IPS-11a (cell line): ENCODE measurements at regions not wholly inside any gene's neighbourhood (a gene's known extent, or its start where the extent isn't known, plus 50 kb on each side); places are given as distances from the start of the nearest gene placed in this dataset.
"Not testable (repeated sequence)": the region's sequence is repeated elsewhere in the genome, so short reads cannot be mapped to it uniquely, and the experiment has no call there.

ENCODE experiments used
- H3K4me3 ChIP-seq: one replicate; pipeline ENCODE4 v1.5.1; 2013; ENCODE audit warnings: low read depth, low read length, control low read depth

- no peak overlapping the region for H3K4me3 ChIP-seq
Measured at GRCh38 chr2:77720115-77720514, 197.9 kb upstream of the LRRTM4 start.

DNA sequence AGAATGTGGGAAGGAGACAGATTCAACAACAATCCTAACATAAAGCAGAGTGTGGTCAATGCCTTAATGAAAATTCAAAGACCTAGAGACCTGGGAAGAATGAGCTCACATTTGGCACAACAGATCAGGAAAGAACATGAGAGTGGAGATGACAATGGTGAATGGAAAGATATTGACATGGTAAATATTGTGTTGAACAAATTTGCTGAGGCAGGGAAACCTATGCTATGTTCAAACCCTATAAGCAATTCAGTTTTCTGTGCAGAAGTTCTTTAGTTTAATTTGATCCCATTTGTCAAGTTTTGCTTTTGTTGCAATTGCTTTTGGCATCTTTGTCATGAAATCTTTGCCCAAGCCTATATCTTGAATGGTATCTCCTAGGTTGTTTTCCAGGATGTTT lies 199.4 kb upstream of the LRRTM4 start:
- no peak overlapping the region for H3K4me3 ChIP-seq

DNA sequence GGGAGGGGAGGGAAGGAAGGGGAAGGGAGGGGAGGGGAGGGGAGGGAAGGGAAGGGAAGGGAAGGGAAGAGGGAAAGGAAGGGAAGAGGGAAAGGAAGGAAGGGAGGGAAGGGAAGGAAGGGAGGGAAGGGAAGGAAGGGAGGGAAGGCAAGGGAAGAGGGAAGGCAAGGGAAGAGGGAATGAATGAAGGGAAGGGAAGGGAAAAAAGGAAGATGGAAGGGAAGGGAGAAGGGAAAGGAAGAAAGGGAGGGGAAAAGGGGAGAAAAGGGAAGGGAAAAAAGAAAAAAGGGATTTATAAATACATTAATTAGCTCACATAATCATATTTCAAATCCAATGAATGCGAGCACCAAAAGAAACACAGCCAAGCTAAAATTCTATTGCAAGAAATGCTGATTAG lies 202.9 kb upstream of the LRRTM4 start:
- no peak overlapping the region for H3K4me3 ChIP-seq

- H3K4me3 ChIP-seq = not testable (repeated sequence)
Measured at GRCh38 chr2:77734662-77735340, 212.6 kb upstream of the LRRTM4 start.

DNA sequence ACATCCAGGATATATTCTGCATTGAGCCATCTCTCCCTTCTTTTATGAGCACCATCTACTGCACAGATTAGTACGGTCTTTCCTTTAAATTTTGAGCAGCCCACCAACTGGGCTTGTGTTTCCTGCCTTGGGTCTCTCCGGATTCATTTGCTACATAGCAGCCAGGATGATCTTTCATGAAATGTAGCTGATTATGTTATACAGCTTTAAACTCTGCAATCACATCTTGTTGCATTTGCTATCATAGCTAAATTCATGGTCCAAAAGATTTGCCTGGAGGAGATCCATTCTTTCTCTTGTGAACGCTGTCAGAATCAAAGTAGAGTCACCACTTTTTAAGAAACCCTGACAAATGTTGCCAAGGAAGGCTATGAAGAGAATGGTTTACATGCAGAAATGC lies 215.1 kb upstream of the LRRTM4 start:
- H3K4me3 ChIP-seq = no peak overlapping the region

GRCh38 chr2:77746780-77747179 lies 224.6 kb upstream of the LRRTM4 start:
- H3K4me3 ChIP-seq = no peak overlapping the region

DNA sequence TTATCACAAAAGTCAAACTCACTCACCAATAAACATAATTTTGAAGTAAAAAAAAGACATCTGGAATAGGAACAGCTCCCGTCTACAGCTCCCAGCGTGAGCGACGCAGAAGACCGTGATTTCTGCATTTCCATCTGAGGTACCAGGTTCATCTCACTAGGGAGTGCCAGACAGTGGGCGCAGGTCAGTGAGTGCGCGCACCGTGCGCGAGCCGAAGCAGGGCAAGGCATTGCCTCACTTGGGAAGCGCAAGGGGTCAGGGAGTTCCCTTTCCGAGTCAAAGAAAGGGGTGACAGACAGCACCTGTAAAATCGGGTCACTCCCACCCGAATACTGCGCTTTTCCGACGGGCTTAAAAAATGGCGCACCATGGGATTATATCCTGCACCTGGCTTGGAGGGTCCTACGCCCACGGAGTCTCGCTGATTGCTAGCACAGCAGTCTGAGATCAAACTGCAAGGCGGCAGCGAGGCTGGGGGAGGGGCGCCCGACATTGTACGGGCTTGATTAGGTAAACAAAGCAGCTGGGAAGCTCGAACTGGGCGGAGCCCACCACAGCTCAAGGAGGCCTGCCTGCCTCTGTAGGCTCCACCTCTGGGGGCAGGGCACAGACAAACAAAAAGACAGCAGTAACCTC lies 231.7 kb upstream of the LRRTM4 start:
- peak overlapping the region; percentile 47 for H3K4me3 ChIP-seq

DNA sequence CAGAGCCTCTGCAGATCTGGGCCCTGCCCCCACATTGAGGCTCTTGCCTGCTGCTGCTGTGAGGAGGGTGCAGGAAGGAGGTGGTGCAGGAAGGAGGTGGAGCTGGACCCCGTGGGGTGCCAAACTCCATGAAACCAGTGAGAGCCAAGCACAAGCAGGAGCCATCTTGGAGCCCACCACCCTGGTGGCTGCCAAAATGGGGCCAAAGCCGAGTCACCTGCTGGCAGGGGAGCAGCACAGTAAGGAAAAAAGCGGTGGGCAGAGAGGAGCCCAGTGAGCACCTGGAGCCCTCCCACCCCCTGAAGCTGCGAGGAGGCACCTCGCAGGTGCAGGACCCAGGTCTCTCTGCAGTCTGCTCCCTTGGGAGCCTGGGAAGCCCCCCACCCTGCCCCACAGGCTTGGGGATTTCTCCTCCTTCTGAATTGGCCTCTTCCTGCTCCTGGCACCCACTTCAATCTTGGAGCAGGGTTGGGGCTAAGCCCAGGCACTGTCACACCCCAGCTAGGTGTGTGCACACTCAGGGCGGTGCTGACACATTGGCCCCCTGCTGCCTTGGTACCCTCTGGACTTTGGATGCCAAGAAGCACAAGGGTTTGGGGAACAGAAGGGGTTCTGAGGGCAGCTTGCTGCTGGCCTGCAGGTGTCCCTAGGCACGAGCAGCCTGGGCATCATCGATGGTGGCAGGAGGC lies 245.4 kb upstream of the LRRTM4 start:
- no peak overlapping the region for H3K4me3 ChIP-seq

DNA sequence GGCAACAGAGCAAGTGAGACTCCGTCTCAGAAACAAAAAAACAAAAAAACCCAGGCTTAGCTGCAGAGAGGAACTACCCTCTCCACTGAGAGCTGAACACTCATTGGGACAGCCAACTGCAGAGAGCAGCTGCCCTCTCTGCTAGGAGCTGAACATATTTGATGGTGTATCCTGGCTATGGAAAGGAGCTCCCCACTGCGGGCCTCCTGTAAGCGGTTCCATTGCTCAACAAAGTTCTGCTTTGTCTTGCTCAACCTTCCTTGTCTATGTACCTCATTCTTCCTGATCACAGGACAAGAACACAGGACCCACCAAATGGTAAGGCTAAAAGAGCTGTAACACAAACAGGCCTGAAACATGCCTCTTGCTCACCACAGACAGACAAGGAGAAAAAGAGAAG lies 246.3 kb upstream of the LRRTM4 start:
- no peak overlapping the region for H3K4me3 ChIP-seq

GRCh38 chr2:77778917-77779316 lies 256.7 kb upstream of the LRRTM4 start:
- no peak overlapping the region for H3K4me3 ChIP-seq

DNA sequence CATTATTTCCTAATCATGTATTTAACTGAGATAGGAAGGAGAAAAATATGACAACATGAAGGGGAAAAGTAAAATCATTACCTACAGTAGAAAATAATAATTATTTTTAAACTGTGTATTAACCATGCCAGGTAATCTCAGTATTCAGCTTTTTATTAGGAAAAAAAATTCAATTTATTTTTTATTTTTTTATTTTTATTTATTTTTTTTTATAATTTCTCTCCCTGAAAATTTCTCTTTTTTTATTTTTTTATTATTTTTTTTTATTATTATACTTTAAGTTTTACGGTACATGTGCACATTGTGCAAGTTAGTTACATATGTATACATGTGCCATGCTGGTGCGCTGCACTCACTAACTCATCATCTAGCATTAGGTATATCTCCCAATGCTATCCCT lies 271.3 kb upstream of the LRRTM4 start:
- H3K4me3 ChIP-seq = not testable (repeated sequence)

- H3K4me3 ChIP-seq = no peak overlapping the region
Measured at GRCh38 chr2:77796397-77796796, 274.2 kb upstream of the LRRTM4 start.

DNA sequence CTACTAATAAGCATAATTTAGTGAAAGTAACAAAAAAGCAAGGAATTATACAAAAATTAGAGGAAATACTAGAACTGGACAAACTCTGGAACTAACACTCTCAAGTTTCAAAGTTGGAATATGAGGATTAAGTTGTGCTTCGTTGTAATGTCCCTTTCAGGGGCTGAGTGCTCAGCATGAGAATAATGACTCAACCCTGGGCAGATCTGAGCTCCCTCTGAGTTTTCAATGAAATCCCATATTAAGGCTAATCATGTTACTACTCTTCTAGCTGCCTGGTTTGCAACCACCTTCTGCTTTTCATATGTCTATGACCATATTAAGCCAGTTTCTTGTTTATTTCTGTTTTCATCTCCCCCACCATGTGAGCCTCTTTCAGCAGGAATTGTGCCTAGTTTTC lies 274.9 kb upstream of the LRRTM4 start:
- no peak overlapping the region for H3K4me3 ChIP-seq

GRCh38 chr2:77800410-77800809 lies 278.2 kb upstream of the LRRTM4 start:
- H3K4me3 ChIP-seq = no peak overlapping the region

DNA sequence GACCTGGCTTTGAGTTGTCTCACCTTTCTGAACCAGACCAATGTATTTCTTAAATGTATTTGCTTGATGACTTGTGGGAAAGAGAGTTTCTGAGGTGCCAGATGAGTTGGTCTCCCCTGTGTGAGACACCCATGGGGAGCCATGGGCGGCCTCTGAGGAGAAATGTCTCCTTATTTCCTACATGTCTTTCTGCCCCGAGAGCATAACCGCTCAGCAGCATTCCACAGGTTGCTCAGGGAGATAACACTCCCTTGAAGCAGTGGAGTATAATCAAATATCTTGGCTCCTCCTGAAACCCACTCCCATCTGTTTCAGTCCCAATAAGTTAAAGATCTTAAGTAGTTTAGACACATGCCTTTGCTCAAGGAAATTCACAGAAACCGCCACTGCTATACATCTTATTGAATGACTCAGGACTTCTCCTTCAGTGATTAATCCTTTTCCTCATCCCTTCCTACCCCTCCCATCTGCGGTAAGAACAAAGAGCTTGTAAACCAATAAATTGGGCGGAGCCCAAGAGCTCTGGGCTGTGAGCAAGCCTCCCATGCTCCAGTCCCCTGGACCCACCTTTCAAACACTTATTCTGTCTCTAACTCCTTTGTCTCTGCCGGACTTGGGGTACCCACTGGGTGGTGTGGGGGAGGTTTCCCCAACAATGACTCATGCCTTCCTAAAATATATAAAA lies 285.5 kb upstream of the LRRTM4 start:
- no peak overlapping the region for H3K4me3 ChIP-seq

- H3K4me3 ChIP-seq = no peak overlapping the region
Measured at GRCh38 chr2:77808599-77808998, 286.4 kb upstream of the LRRTM4 start.

DNA sequence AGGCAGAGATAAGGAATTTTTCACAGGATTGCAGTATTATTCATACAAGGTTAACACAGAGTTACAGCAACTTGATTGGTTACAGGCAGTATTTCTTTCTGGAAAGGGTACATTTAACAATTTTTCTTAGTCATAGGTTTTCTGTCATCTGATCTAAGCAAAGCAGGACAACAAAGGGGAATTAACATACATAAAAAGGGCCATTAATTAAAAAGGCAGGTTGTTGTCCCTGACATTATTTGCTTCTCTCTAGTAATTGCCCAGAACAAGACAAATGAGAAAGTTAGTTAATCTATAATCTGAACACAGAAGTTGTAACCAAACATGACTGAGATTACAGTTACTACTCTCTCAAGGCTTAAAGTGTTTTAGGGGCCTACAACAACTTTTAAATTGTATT lies 291.4 kb upstream of the LRRTM4 start:
- no peak overlapping the region for H3K4me3 ChIP-seq

- no peak overlapping the region for H3K4me3 ChIP-seq
Measured at GRCh38 chr2:77816618-77817017, 294.4 kb upstream of the LRRTM4 start.

GRCh38 chr2:77818186-77818585 lies 296.0 kb upstream of the LRRTM4 start:
- no peak overlapping the region for H3K4me3 ChIP-seq

DNA sequence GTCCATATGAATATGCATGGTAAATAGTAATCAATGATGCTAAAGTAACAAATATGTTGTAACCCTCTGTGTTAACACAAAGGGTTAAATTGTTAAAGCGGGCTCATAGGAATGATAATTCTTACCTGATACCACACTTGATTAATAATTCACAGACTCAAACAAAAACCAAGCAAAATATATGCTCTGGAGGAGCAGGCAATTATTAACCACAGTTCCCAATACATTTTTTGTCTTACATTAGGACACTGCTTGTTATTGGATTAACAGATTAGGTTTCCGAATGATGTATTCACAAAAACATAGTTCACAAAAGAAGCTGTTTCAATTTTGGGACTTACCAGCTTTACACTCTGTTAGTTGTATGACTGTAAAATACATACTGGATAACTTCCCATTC lies 300.9 kb upstream of the LRRTM4 start:
- H3K4me3 ChIP-seq = no peak overlapping the region

- no peak overlapping the region for H3K4me3 ChIP-seq
Measured at GRCh38 chr2:77831060-77831459, 308.9 kb upstream of the LRRTM4 start.

GRCh38 chr2:77831471-77831870 lies 309.3 kb upstream of the LRRTM4 start:
- H3K4me3 ChIP-seq = no peak overlapping the region
